AG20443 (cell line): ENCODE measurements at regions not wholly inside any gene's neighbourhood (a gene's known extent, or its start where the extent isn't known, plus 50 kb on each side); places are given as distances from the start of the nearest gene placed in this dataset.

Experiments used
- DNase-seq: peaks from one replicate; pipeline ENCODE4 v3.0.0; 2012; ENCODE audit warnings: low spot score, mixed read lengths

DNA sequence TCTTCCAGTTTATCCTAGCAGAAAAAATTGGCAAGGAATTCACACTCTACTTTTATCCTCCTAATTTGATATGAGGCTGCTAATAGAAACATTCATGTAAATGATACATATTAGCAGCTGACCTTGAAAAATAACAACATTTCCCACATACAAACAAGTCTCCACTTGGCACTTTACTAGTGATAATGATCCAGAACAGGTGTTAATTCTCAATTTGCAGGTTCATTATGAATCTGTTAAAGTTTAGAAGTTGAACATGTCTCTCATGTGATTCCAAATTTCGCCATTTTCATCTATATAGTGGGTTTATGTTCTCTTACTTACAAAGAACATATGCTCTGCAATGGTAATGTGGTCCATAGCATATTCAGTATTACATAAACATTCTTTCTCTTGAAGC is 1396.8 kb upstream of the LRRTM3 start:
- no peak for DNase-seq

DNA sequence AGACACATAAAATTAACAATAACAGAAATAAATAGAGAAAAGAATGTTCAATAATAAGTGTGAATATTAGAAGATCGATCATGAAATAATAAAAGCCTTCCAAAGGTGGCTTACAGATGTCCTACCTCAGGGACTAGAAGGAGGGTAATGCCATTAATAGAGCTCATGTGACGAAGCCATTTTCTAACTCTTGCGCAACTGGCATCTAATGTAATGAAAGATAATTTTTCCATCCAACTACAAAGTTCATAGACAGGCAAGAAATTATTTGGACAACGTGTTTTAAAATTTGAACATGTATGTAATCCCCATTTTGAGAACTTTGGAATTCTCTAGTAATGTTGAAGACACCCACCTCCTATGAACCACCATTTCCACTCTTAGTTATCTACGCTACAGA is 1394.3 kb upstream of the LRRTM3 start:
- DNase-seq = no peak

DNA sequence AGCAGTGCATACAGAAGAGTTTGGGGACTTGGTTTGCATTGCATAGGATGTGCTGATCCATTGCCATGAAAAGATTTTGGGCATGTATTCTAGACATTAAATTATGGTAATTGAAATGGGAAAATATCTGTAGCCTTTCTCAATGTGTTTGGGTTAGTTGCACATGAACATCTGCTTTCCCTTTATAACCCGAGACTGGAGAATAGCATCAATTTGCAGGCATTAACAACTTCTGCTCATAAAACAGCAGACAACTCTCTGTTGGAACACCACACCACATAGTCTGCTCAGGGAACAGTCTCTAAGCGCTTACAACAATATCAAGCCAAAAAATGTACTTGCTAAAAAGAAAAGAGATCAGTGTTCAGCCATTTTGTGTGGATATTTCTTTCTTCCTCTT is 1391.1 kb upstream of the LRRTM3 start:
- no peak for DNase-seq

DNA sequence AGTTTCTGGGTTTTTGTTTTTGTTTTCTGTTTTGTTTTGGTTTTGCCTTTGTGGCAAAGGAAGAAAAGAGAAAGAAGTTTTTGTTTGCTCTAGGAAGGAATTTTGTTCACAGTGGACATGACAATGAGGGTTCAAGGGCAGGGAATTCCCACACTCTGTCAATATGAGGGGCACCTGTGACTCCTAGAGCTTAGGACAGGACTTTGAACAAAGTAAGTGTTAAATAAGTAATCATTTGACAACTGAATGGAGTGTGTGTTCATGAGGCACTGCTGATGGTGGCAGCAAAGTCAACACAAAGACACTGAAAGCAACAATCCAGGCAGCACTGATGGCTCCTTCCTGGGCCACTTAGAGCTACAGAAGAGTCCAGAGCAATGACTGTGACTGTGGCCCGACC is 1381.1 kb upstream of the LRRTM3 start:
- no peak for DNase-seq

DNA sequence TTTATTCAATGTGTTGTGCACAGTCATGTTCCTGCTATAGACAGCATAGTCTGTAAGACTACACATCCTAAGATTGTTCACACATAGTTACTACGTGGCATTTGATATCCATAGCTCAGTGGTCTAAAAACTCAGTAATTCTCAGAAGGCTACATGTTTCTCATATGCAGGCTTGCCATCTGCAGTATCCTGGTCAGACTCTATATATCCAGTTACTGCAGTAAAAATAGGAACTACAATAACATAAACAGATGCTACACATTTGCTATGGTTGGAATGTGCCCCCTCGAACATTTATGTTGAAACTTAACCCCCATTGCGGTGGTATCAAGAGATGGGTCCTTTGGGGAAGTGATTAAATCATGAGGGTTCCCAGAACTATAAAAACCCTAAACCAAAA is 1377.8 kb upstream of the LRRTM3 start:
- DNase-seq = no peak

DNA sequence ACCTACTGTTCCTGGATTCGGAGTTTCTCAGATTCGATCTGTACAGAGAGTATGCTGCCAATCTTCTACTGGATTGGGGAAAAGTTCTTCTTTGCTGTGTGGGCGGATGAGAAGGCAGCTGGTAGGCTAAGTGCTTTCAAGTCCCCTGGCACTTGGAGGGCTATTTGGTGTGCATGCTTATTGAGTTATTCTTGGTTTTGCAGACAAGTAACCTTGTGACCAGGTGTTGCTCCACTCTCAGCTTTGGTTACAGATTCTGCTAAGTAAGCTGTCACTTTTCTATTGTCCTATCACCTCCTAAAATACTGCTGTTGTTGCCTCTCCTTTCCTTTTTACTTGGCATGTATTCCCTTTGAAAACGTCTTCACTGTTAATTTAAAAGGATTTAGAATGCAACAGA is 1375.1 kb upstream of the LRRTM3 start:
- DNase-seq = no peak

DNA sequence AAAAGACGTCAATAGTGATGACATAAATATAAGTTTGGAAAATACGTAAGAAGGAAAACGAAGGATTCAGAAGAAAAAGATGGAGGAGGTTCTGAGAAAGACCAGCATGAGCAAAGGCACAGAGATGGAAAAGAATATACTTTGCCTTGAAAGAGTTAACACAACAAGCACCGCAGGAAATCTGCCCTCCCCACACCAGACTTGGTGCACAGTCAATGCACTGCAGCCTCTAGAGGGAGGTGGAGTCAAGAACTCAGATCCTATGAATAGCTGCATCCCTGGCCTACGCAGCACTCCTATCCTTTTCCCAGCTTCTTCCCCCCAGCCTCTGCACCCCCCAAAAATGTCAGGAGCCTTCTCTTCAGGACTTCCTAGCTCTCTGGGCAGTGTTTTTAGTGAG is 1370.6 kb upstream of the LRRTM3 start:
- no peak for DNase-seq

DNA sequence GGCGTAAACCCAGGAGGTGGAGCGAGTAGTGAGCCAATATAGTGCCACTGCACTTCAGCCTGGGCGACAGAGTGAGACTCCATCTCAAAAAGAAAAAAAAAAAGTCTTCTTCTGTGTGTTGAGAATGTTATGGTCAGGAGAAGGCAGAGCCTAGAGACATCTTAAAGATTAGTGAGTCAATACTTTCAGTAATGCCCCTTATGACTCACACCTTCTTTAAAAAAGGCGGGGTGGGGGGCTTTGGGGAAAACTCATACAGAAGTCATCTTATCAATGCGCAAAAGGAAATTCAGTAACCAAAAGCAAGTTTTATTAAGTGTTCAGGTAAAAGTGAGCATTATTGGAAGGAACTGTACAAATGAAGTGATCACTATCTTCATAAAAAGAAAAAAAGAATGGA is 1369.8 kb upstream of the LRRTM3 start:
- no peak for DNase-seq

DNA sequence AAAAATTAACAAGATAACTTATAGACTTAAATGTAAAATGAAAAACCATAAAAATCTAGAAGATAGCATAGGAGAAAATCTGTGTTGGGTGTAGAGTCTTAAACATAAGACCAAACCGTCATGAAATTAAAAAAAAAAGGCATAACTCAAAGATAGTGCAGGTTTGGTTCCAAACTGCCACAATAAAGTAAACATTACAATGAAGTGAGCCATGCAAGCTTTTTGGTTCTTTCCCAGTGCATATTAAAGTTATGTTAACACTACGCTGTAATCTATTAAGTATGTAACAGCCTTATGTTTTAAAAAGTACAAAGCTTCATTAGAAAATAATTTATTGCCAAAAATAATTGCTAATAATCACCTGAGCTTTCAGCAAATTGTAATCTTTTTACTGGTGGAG is 1366.5 kb upstream of the LRRTM3 start:
- no peak for DNase-seq

DNA sequence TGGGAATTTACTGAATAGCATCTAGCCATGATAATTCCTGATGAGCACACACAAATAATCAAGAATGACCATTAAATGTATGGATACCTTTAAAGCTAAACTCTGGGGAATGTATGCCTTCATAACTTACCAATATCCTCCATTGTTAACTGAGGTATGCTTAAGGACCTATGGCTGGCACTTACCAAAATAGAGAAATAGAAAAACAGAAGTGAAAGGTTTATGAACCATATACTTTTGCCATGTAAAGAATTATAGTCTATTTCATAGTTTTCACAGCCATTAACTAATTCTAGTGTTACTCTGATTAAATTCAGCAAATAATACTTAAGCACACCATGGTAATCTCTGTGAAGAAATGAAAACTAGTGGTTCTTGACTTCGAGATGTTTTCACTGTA is 1360.6 kb upstream of the LRRTM3 start:
- DNase-seq = no peak

DNA sequence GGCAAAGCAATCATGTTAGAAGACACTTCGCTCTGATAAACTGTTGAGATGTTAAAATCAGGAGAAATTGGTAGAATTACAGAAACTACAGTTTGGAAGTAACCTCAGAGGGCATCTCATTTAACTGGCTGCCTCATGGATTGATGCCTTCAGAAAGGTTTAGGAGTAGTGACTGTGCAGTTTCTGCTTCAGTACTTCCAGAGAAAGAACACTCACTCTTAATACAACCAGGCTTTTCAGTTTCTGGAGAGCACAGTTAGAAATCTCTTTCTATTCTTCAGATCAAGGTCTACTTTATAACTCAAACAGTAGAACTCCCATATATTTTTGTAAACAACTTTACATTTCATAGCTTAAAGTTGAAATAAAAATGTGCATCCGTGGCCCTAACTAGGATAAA is 1358.9 kb upstream of the LRRTM3 start:
- DNase-seq = no peak

DNA sequence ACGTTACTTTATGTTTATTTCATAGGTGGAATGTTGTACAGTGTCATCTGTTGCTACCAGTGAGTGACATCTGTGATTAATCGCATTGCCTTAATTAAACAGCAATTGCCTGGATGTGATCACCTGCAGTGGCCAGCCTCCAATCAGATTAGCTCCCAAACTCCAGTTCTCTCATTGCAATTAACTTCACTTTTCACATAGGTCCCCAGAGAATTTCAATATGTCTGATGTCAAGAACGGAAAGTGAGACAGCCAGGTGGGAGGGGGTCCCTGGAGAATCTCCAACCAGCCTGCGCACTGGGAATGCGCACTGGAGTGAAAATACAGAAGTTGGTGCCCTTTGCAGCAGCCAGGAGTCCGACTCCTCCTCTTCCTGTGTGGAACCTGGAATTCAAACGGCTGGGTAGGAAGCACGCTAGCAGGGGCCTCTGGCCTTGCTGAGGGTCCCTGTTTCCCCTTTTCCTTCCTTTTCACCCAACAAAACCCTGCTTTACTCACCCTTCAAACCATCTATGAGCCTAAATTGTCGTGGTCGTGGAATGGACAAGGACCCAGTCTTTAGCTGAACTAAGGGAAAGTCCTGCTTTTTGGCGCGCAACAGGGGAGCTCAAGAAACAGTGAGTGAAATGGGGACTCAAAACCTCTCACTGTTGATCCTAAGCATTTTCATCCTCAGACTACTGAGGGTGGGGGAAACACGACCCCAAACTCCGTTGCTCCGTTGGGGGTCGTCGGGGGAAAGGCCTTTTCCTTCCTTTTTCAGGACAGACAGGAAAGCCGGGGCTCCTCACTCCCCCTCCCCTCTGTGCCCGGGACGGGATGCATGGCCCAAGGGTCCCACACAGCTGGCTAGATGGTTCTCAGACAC is 1355.5 kb upstream of the LRRTM3 start:
- DNase-seq = no peak

DNA sequence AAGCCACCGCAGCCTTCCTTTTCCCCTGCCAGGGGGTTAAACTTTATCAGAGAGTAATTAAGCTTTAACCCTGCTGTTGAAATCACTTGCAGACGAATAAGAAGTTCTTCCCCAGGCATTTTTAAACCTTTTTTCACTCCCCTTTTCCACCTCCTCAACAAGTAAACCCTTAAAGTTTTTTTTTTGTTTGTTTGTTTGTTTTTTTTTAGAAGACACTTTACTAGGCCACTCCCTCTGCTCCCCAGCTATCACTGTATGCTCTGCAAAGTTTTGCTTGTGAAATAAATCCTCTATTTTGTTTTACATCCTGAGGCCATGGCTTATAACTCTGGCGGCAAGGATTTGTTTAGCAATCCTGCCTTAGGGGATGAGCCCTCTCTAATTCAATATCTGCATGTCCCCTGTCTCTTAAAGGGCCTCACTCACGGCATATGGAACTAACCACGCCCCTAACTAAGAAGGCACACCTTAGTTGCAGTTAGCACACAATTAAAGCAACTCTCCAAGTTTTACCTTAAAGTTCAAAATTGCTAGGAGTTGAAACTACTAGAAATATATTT is 1354.7 kb upstream of the LRRTM3 start:
- no peak for DNase-seq

DNA sequence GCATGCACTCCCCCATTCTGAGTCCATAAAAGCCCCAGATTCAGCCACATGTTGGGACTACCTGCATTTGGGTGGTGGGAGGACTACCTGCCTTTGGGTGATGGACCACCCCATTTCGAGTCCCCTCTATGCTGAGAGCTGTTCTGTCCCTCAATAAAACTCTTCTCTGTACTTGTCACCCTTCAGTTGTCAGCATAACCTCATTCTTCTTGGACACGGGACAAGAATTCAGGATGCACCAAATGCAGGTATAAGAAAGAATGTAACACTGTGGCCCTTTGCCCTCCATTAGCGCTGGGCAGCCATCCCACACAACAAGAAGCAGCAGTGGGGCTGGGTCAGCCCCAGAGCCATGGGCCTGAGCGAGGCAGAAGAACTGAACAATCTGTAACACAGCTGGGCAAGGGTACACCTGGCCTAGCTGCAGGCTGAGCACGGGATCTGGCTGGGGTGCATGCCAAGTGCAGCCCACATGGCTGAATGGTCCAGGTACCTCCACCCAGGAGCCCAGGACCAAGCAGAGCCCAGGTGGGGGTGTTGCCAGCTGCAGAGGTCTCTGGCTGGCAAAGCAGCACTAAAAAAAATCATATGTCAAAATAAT is 1344.3 kb upstream of the LRRTM3 start:
- DNase-seq = no peak

DNA sequence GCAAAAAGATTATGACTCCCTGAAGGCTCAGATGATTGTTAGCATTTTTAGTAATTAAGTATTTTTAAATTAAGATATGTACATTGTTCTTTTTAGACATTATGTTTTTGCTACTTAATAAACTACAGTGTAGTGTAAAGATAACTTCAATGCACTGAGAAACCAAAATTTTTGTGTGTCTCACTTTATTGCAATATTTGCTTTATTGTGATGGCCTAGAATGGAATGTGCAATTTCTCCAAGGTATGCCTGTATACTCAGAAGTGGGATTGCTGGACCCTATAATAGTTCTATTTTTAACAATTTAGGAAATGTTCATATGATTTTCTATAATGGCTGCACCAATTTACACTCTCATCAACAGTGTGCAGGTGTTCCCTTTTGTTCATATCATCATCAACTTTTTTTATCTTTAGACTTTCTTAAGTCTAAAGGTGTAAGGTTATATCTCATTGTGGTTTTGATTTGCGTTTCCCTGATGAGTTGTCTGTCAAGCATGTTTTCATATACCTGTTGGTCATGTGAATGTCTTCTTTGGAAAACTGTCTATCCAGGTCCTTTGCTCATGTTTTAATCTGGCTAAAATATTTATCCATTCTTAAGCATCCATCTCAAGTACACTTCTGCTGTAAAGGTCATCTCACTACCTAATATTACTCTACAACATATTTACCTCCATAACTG is 1323.5 kb upstream of the LRRTM3 start:
- DNase-seq = no peak

DNA sequence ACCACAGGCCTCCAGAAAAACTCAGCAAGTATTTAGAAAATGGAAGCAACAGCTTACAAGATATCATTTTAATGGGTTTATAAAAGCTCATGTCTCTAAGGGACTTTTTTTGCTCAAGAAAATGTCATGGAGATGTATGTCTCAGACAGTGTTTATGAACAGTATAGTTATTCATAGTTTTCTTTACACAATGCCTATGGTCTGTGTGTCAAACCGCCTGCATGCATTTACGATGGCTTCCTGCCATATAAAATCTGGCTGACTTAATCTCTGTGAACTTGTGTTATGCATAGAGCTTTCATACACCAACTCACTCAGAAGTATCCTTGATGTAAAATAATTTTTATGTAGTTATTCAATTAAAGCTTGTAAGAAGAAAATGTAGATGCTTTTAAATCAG is 1314.2 kb upstream of the LRRTM3 start:
- no peak for DNase-seq

DNA sequence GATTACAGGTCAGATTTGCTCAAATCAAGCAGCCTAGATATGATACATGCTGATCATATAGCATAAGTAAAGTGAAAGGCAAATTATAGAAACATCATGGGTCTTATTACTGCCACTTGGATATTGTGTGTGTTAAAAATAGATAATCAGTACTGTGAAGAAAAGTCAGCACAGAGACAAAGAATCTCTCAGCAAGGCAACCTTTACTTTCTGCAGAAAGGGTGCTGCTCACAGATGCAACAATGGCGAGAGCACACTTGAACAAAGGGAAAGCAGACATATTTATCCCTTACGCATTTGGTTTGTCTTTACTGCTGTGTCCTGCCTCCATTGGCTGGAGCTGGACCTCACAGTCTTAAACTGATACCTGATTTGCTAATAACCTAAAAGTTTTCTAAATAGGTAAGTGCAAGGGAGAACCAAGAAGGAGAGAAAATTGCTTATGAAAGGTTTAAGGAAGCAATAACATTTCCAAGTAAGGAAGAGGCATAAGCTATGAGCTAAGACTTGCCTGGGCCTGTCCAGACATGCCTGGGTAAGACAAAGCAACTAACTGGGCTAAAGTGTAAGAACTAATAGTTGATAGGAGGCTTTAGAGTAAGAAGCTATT is 1310.8 kb upstream of the LRRTM3 start:
- DNase-seq = no peak

DNA sequence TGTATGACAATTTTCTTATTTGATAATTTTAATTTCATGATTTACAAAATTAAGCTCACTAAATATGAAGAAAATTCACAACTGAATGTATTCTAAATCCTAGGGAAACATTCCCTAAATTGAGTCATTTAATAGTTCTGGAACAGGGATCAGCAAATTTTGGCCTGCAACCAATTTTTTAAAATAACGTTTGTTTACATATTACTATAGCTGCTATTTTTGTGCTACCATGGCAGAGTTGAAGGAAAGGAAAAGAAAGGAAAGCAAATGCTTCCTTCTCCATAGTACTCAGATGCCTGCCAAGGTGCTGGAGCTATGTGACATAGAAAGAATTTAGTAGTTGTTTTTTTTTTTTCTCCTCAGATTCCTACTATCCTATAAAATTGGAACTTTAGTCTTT is 1307.7 kb upstream of the LRRTM3 start:
- no peak for DNase-seq

DNA sequence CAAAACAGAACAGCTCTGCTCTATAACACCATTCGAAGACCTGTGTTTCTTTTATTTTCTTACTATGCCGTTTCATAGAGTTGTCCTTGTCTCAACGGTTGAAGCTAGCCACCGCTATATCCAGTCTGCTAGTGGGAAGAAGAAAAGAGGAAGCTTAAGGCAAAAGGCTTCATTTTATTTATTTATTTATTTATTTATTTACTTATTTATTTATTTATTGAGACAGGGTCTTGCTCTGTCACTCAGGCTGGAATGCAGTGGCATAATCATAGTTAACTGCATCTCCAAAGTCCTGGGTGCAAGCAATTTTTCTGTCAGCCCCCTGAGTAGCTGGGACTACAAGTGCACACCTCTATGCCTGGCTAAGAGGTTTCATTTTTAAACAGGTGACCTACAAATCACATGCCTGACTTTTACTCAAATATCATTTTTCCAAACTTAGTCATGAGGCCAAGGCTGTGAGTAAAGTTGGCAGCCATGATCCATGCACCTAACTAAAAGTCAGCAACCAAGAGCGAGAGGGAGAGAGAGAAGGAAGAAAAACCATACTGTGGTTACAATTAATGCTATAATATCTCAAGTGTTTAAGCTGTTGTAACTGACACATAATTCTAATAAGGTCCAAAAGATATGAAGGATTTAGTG is 1305.3 kb upstream of the LRRTM3 start:
- no peak for DNase-seq

DNA sequence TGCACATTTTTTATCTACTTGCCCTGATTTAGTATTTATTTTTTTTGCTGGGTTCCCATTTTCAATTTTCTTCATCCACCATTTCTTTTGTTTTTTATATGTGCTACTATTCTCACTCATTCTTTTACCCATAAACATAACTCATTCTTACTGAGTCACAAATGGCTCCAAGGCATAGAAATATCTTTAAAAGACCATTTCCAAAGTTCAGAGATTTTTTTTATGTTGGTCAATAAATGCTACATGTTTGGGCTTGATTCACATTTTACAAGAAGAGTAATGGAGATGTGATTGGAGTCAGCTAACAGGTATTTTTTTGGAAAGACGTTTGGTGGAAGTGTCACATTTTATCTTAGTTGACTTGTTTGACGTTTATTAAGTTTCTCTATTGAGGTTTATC is 1303.2 kb upstream of the LRRTM3 start:
- DNase-seq = no peak

DNA sequence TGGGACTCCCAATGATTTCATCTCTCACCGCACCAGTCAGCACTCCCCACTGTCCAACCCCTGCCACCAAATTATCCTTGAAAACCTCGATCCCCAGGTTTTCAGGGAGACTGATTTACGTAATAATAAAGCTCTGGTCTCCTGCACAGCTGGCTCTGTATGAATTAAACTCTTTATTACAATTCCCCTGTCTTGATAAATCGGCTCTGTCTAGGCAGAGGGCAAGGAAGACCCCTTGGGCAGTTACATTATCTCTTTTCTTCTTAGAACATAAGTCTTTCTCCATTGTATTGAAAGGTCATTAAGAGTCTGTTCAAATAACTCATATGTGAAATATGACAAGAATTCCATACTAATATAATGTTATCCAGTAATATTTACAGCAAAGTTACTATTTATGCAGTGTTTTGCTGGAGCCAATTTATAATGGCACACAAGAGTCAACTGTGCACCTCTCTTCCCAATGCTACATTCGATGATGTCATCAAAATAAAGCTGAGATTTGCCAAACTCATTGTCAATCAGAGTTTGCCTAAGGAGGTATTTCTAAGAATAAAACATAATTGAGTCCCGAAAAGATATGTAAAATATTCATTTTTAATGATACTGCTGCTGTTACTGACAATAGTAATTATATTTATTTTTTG is 1297.2 kb upstream of the LRRTM3 start:
- no peak for DNase-seq

DNA sequence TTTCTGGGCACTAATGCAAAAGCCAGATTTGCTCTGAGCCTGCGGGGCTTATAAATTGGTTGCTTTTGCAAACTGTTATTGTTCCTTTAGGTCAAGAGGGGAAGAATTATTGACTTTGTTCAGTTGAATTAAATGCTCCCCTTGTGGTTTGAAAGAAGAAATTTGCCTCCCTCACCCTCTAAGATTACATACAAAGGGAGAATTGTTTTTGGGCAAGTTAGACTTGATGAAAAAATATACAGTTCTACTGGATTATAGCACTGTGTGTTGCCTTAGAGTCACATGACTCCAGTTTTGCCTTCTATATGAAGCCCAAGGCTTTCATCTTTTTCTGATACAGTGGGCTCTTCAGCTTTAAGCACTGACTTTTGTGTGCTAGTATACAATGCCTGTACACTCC is 1265.8 kb upstream of the LRRTM3 start:
- no peak for DNase-seq
